A673 (cell line): ENCODE measurements at regions not wholly inside any gene's neighbourhood (a gene's known extent, or its start where the extent isn't known, plus 50 kb on each side); places are given as distances from the start of the nearest gene placed in this dataset.

Experiments
- BruUV-seq: library from RNA; stranded (reverse); fragments of 400-500 nt; replicated peaks from 2 replicates; lab custom pipeline; 2021; lab: Mats Ljungman, UMichigan
- CTCF ChIA-PET: fragments of 300-600 bp; sonication (Branson Sonifier 250); formaldehyde crosslinking; loops from one replicate; lab custom pipeline; 2022; ENCODE audit warnings: antibody characterized with exemption; lab: Charles Lee
- POLR2A ChIA-PET: fragments of 300-600 bp; sonication (Branson Sonifier 250); formaldehyde crosslinking; loops from one replicate; lab custom pipeline; 2022; ENCODE audit warnings: antibody characterized with exemption; ENCODE audit not compliant: low non-redundant PET; lab: Charles Lee
- DNase-seq: peaks from one replicate; pipeline ENCODE4 v3.0.0-alpha.2; 2015; ENCODE audit warnings: low spot score
- H3K27ac ChIP-seq: fragments of 200-600 bp; sonication (generic); 2 replicates; pipeline ENCODE4 v1.5.1; 2016; ENCODE audit warnings: mixed run types, low read depth, mild to moderate bottlenecking, mixed read lengths, antibody characterized with exemption, low read length; ENCODE audit not compliant: poor library complexity, severe bottlenecking
- H3K27me3 ChIP-seq: fragments of 200-600 bp; sonication (generic); replicated peaks from 2 replicates; pipeline ENCODE4 v1.6.1; 2017; ENCODE audit warnings: mixed run types, low read depth, mild to moderate bottlenecking, mixed read lengths, antibody characterized with exemption, low read length; ENCODE audit not compliant: insufficient read depth, poor library complexity
- H3K36me3 ChIP-seq: fragments of 200-600 bp; sonication (generic); 2 replicates; pipeline ENCODE4 v1.6.1; 2016; ENCODE audit warnings: mixed run types, mild to moderate bottlenecking, mixed read lengths, antibody characterized with exemption, low read length; ENCODE audit not compliant: insufficient read depth, poor library complexity, severe bottlenecking
- H3K4me1 ChIP-seq: fragments of 200-600 bp; sonication (generic); 2 replicates; pipeline ENCODE4 v1.6.1; 2017; ENCODE audit warnings: mixed run types, mild to moderate bottlenecking, mixed read lengths, antibody characterized with exemption, low read length; ENCODE audit not compliant: insufficient read depth, poor library complexity, severe bottlenecking
- H3K4me3 ChIP-seq: fragments of 200-600 bp; sonication (generic); 2 replicates; pipeline ENCODE4 v1.5.1; 2016; ENCODE audit warnings: low read depth, mixed run types, mild to moderate bottlenecking, mixed read lengths, low read length; ENCODE audit not compliant: poor library complexity, severe bottlenecking
- H3K9me3 ChIP-seq: fragments of 200-600 bp; sonication (generic); 2 replicates; pipeline ENCODE4 v1.6.1; 2016; ENCODE audit warnings: mixed run types, low read depth, mild to moderate bottlenecking, mixed read lengths, antibody characterized with exemption, low read length; ENCODE audit not compliant: poor library complexity, severe bottlenecking
- CTCF ChIP-seq: fragments of 300-800, 200-600 bp; sonication (generic); conservative IDR thresholded peaks from 2 replicates; pipeline ENCODE4 v1.5.1; 2017; ENCODE audit warnings: low read depth, mild to moderate bottlenecking, antibody characterized with exemption, low read length, moderate library complexity, mixed read lengths
- EZH2 ChIP-seq: fragments of 200-600 bp; sonication (generic); IDR thresholded peaks from 2 replicates; pipeline ENCODE4 v1.6.1; 2017; ENCODE audit warnings: borderline replicate concordance, low read depth, mild to moderate bottlenecking, mixed read lengths, antibody characterized with exemption, low read length; ENCODE audit not compliant: poor library complexity, severe bottlenecking
- intact Hi-C: fragments of 100-400 bp; cut with micrococcal nuclease; formaldehyde crosslinking; loops from one replicate; pipeline ENCODE4 v1.10.0; 2022; ENCODE audit not compliant: unreplicated experiment

DNA sequence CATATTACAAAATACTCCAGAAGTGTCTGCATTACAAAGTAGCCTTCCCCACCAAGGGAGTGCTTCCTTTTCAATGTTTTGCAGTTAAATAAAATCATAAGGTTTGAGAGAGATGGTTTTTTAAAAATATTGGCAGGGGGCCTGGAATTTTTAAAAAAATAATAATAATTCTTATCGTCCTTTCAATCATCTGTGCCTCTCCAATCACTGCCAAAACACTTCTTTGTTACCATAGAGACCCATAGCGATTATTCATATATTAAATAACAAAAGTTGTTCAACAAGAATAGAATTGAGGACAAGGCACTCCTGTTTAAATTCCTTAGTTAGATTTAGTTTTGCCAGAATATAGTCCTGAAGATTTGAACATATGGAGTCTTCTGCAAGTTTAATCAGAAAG, 203.1 kb downstream of the FAT4 start:
- DNase-seq: no peak
- CTCF ChIA-PET: no interaction called here
- Histone ChIP-seq H3K4me3 (no peak overlapping the region), H3K27ac (no peak overlapping the region), H3K27me3 (no peaks in the 10 kb centered on the region), H3K36me3 (no peaks in the 10 kb centered on the region), H3K4me1 (peaks cover 3% of the 10 kb centered on the region), H3K9me3 (no peaks in the 10 kb centered on the region)
- no peak for TF ChIP-seq CTCF
- no peak for TF ChIP-seq EZH2
- no TSS peak for BruUV-seq
- intact Hi-C loops: no loop called here
- POLR2A ChIA-PET: no interaction called here

DNA sequence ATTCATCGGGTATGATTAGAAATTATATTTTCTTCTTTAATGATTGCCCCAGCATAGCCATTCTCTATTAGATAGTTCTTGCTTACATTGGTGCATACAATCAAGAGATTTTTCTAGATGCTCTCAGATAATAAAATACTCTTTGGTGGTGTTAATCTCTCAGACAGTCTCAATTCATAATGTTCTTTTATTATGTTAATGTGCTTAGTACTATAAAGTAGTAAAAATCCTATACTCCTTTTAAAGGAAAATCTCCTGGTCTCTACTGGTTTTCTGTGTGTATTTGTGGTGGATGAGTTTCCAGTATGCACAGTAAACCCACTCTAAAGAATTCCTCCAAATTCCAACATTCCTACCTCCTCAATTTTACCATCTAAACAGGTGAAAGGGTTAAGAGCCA, 203.5 kb downstream of the FAT4 start:
- ChIA-PET POLR2A (no interaction called here), CTCF (no interaction called here)
- Histone ChIP-seq H3K27ac (no peak overlapping the region), H3K9me3 (no peaks in the 10 kb centered on the region), H3K4me3 (no peak overlapping the region), H3K36me3 (no peaks in the 10 kb centered on the region), H3K4me1 (peaks cover 3% of the 10 kb centered on the region), H3K27me3 (no peaks in the 10 kb centered on the region)
- intact Hi-C loops: no loop called here
- DNase-seq: no peak
- BruUV-seq: no TSS peak
- no peak for TF ChIP-seq EZH2

- Histone ChIP-seq H3K27me3 (no peaks in the 10 kb centered on the region), H3K36me3 (no peaks in the 10 kb centered on the region), H3K9me3 (no peaks in the 10 kb centered on the region), H3K4me3 (no peak overlapping the region), H3K4me1 (peaks cover 3% of the 10 kb centered on the region), H3K27ac (no peak overlapping the region)
- ChIA-PET POLR2A (no interaction called here), CTCF (no interaction called here)
- TF ChIP-seq CTCF (no peak), EZH2 (no peak)
- no peak for DNase-seq
- BruUV-seq: no TSS peak
- intact Hi-C loops: no loop called here
These were observed 204.8 kb downstream of the FAT4 start for GRCh38 chr4:125519371-125520146.
